LNCaP clone FGC (cell line): ENCODE measurements at regions not wholly inside any gene's neighbourhood (a gene's known extent, or its start where the extent isn't known, plus 50 kb on each side); places are given as distances from the start of the nearest gene placed in this dataset.

ENCODE experiments used
- DNase-seq: peaks from one replicate; pipeline ENCODE4 v3.0.0-alpha.2; 2011; ENCODE audit warnings: low read depth
- H3K4me3 ChIP-seq: 2 replicates; pipeline ENCODE4 v1.5.1; 2011; ENCODE audit warnings: mild to moderate bottlenecking, low read depth, low read length, control low read depth
- CTCF ChIP-seq: IDR thresholded peaks from 2 replicates; pipeline ENCODE4 v1.5.1; 2012; ENCODE audit warnings: mild to moderate bottlenecking; ENCODE audit not compliant: control insufficient read depth, insufficient read depth; ENCODE audit errors: extremely low read depth

GRCh38 chr21:14603202-14603601 lies 57.1 kb upstream of the SAMSN1 start:
- TF ChIP-seq CTCF: no peak
- DNase-seq: no peak
- H3K4me3 ChIP-seq: no peak overlapping the region

GRCh38 chr21:14602382-14602958 lies 56.4 kb upstream of the SAMSN1 start:
- TF ChIP-seq CTCF: no peak
- H3K4me3 ChIP-seq: no peak overlapping the region
- no peak for DNase-seq

- DNase-seq: no peak
- no peak for TF ChIP-seq CTCF
- H3K4me3 ChIP-seq: no peak overlapping the region
These were observed 54.6 kb upstream of the SAMSN1 start for GRCh38 chr21:14600569-14601297.

GRCh38 chr21:14598065-14598464 lies 52.0 kb upstream of the SAMSN1 start:
- DNase-seq: no peak
- no peak overlapping the region for H3K4me3 ChIP-seq
- no peak for TF ChIP-seq CTCF
